GM12878 (cell line): ENCODE measurements at regions not wholly inside any gene's neighbourhood (a gene's known extent, or its start where the extent isn't known, plus 50 kb on each side); places are given as distances from the start of the nearest gene placed in this dataset.

Experiments
- ATAC-seq: fragments of 200-7000 bp; cut with Tn5 transposase; 3 replicates; pipeline ENCODE4 v1.9.1; 2020; ENCODE audit warnings: mild to moderate bottlenecking, moderate library complexity
- BruUV-seq: library from RNA; stranded (reverse); fragments of 400-500 nt; replicated peaks from 2 replicates; lab custom pipeline; 2021; lab: Mats Ljungman, UMichigan
- CTCF ChIA-PET: fragments of 300-600 bp; sonication (Branson Sonifier 250); formaldehyde crosslinking; extraction: SDS; loops from one replicate; lab custom pipeline; 2021; ENCODE audit warnings: inconsistent platforms; lab: Yijun Ruan, JAX
- POLR2A ChIA-PET: fragments of 350-600 bp; formaldehyde crosslinking; extraction: SDS; loops from one replicate; lab custom pipeline; 2021; ENCODE audit warnings: inconsistent platforms; lab: Charles Lee
- RAD21 ChIA-PET: fragments of 300-600 bp; sonication (Branson Sonifier 250); formaldehyde crosslinking; loops from one replicate; lab custom pipeline; 2023; ENCODE audit warnings: antibody characterized with exemption; ENCODE audit not compliant: unreplicated experiment; lab: Charles Lee
- SMC1A ChIA-PET: fragments of 300-600 bp; sonication (Branson Sonifier 250); formaldehyde crosslinking; loops from one replicate; lab custom pipeline; 2023; ENCODE audit not compliant: unreplicated experiment, uncharacterized antibody; lab: Charles Lee
- DNase-seq: peaks from one replicate; pipeline ENCODE4 v3.0.0-alpha.2; 2011; ENCODE audit warnings: low read depth, low spot score
- FAIRE-seq: peaks from 3 replicates; lab custom pipeline; 2011; peaks lifted over from hg19 to GRCh38; lab: Jason Lieb, UNC
- H2AFZ ChIP-seq: 2 replicates; pipeline ENCODE4 v1.6.0; 2011; ENCODE audit warnings: low read depth, low read length, control low read depth; ENCODE audit not compliant: control insufficient read depth
- H3K27ac ChIP-seq: 2 replicates; pipeline ENCODE4 v1.5.1; 2011; ENCODE audit warnings: control low read depth; ENCODE audit not compliant: control insufficient read depth, insufficient read depth
- H3K27me3 ChIP-seq, 2 experiments: replicated peaks in 1 of 2; 2 replicates each; pipeline versions ENCODE4 v1.6.0 to v1.6.1; 2011; ENCODE audit warnings: low read length in 1 of 2; ENCODE audit not compliant: control insufficient read depth in 2 of 2, insufficient read depth in 2 of 2
- H3K36me3 ChIP-seq, 2 experiments: 2 replicates each; pipeline ENCODE4 v1.5.1; 2011; ENCODE audit warnings: low read length in 1 of 2; ENCODE audit not compliant: control insufficient read depth in 2 of 2, insufficient read depth in 2 of 2
- H3K4me1 ChIP-seq: 2 replicates; pipeline ENCODE4 v1.6.1; 2011; ENCODE audit warnings: mild to moderate bottlenecking, low read length, moderate library complexity, mixed read lengths; ENCODE audit not compliant: control insufficient read depth, insufficient read depth
- H3K4me2 ChIP-seq: 2 replicates; pipeline ENCODE4 v1.6.0; 2011; ENCODE audit warnings: control low read depth; ENCODE audit not compliant: control insufficient read depth, insufficient read depth
- H3K4me3 ChIP-seq: fragments of 200-600 bp; sonication (generic); 2 replicates; pipeline ENCODE4 v1.5.1; 2016
- H3K79me2 ChIP-seq: 2 replicates; pipeline ENCODE4 v1.6.0; 2011; ENCODE audit warnings: low read length; ENCODE audit not compliant: control insufficient read depth, insufficient read depth
- H3K9ac ChIP-seq: 2 replicates; pipeline ENCODE4 v1.8.0; 2011; ENCODE audit warnings: low read length, control low read depth, mixed read lengths; ENCODE audit not compliant: control insufficient read depth, insufficient read depth
- H3K9me3 ChIP-seq: replicated peaks from 3 replicates; pipeline ENCODE4 v1.5.1; 2011; ENCODE audit warnings: mild to moderate bottlenecking, low read length; ENCODE audit not compliant: control insufficient read depth, insufficient read depth
- H4K20me1 ChIP-seq: 2 replicates; pipeline ENCODE4 v1.6.0; 2011; ENCODE audit not compliant: control insufficient read depth, insufficient read depth
- JUND ChIP-seq: IDR thresholded peaks from 2 replicates; pipeline ENCODE4 v1.6.1; 2012; ENCODE audit warnings: low read depth, mild to moderate bottlenecking, low read length, improper control_type of control experiment, moderate library complexity
- RUNX3 ChIP-seq: IDR thresholded peaks from 2 replicates; pipeline ENCODE4 v1.6.1; 2012; ENCODE audit warnings: low read length, inconsistent platforms
- SREBF1 ChIP-seq: IDR thresholded peaks from 2 replicates; pipeline ENCODE4 v1.6.1; 2012; ENCODE audit warnings: mild to moderate bottlenecking, low read length
- ZNF384 ChIP-seq: IDR thresholded peaks from 2 replicates; pipeline ENCODE4 v1.6.1; 2012; ENCODE audit warnings: low read depth, mild to moderate bottlenecking, low read length, improper control_type of control experiment, borderline replicate concordance
- WGBS: methylation state at CpG from one replicate; pipeline ENCODE4 v1.1.6; 2016; ENCODE audit warnings: low lambda C conversion rate; ENCODE audit not compliant: insufficient replicate concordance, insufficient coverage; ENCODE audit errors: missing lambda C conversion rate; 5-methylcytosine and 5-hydroxymethylcytosine counted together
- in situ Hi-C: fragments of 300-500 bp; cut with MboI; formaldehyde crosslinking; loops from 9 replicates; pipeline ENCODE4 v1.14.3; 2018; ENCODE audit warnings: mixed read lengths
- intact Hi-C: fragments of 100-400 bp; cut with micrococcal nuclease; formaldehyde crosslinking; loops from one replicate; pipeline ENCODE4 v1.14.2; 2022; ENCODE audit not compliant: unreplicated experiment
- TF ChIP-seq, protein P1 (sequence below): fragments of 450-650 bp; formaldehyde crosslinking; IDR thresholded peaks from 2 replicates; pipeline ENCODE4 v1.4.0; 2020; ENCODE audit warnings: mild to moderate bottlenecking, moderate library complexity
- TF ChIP-seq, protein P2 (sequence below): fragments of 450-650 bp; formaldehyde crosslinking; IDR thresholded peaks from 2 replicates; pipeline ENCODE4 v1.5.0; 2022; ENCODE audit warnings: mild to moderate bottlenecking, missing genetic modification characterization
- TF ChIP-seq, protein P3 (sequence below): fragments of 150-350 bp; IDR thresholded peaks from 2 replicates; pipeline ENCODE4 v1.6.1; 2014; ENCODE audit warnings: mild to moderate bottlenecking, low read depth, low read length
- TF ChIP-seq, protein P4 (sequence below): fragments of 450-650 bp; IDR thresholded peaks from 2 replicates; pipeline ENCODE4 v1.6.1; 2018; ENCODE audit warnings: mild to moderate bottlenecking, low read depth, moderate library complexity; ENCODE audit not compliant: partially characterized antibody

DNA sequence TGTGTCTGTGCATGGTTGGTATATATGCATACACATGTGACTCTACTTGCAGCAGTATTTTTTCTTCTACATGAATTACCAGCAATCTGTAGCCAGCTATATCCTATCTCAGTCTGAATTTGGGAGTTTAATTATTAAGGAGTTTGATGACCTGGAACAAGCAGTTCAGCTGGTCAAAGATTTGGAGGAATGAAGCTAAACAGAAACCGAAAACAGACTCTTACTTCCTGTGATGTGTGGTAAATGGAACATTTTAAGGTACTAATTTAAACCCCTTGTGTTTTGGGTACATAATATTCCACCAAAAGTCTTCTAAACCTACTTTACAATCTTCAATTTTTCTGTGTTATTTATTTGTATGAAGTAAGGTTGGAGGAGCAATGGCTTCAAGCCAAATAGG lies 124.4 kb upstream of the PGR start:
- H3K27ac ChIP-seq = no peak overlapping the region
- H3K4me1 ChIP-seq = no peaks in the 10 kb centered on the region
- no peak overlapping the region for H2AFZ ChIP-seq
- H3K4me2 ChIP-seq = no peak overlapping the region
- ChIA-PET RAD21 (no interaction called here), POLR2A (no interaction called here), SMC1A (interaction anchor here (0.9 kb wide), 1 partner anchor 11 kb away, joined by 3 read pairs; no protein-coding TSS in a partner anchor), CTCF (no interaction called here)
- no peak for FAIRE-seq
- in situ Hi-C loops = no loop called here
- H3K9me3 ChIP-seq = no peaks in the 10 kb centered on the region
- H3K36me3 ChIP-seq = no peaks in the 10 kb centered on the region
- ATAC-seq = no peak
- no peaks in the 10 kb centered on the region for H4K20me1 ChIP-seq
- BruUV-seq = no TSS peak
- no peak overlapping the region for H3K9ac ChIP-seq
- H3K27me3 ChIP-seq = no peaks in the 10 kb centered on the region
- DNase-seq = no peak
- 6% methylated on average over 1 of the region's 1 CpG for WGBS
- intact Hi-C loops = no loop called here
- TF ChIP-seq, protein P1, sequence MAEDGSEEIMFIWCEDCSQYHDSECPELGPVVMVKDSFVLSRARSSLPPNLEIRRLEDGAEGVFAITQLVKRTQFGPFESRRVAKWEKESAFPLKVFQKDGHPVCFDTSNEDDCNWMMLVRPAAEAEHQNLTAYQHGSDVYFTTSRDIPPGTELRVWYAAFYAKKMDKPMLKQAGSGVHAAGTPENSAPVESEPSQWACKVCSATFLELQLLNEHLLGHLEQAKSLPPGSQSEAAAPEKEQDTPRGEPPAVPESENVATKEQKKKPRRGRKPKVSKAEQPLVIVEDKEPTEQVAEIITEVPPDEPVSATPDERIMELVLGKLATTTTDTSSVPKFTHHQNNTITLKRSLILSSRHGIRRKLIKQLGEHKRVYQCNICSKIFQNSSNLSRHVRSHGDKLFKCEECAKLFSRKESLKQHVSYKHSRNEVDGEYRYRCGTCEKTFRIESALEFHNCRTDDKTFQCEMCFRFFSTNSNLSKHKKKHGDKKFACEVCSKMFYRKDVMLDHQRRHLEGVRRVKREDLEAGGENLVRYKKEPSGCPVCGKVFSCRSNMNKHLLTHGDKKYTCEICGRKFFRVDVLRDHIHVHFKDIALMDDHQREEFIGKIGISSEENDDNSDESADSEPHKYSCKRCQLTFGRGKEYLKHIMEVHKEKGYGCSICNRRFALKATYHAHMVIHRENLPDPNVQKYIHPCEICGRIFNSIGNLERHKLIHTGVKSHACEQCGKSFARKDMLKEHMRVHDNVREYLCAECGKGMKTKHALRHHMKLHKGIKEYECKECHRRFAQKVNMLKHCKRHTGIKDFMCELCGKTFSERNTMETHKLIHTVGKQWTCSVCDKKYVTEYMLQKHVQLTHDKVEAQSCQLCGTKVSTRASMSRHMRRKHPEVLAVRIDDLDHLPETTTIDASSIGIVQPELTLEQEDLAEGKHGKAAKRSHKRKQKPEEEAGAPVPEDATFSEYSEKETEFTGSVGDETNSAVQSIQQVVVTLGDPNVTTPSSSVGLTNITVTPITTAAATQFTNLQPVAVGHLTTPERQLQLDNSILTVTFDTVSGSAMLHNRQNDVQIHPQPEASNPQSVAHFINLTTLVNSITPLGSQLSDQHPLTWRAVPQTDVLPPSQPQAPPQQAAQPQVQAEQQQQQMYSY (CRISPR knock-in tag) = no peak
- no peak for TF ChIP-seq RUNX3
- TF ChIP-seq SREBF1 = no peak
- TF ChIP-seq, protein P2, sequence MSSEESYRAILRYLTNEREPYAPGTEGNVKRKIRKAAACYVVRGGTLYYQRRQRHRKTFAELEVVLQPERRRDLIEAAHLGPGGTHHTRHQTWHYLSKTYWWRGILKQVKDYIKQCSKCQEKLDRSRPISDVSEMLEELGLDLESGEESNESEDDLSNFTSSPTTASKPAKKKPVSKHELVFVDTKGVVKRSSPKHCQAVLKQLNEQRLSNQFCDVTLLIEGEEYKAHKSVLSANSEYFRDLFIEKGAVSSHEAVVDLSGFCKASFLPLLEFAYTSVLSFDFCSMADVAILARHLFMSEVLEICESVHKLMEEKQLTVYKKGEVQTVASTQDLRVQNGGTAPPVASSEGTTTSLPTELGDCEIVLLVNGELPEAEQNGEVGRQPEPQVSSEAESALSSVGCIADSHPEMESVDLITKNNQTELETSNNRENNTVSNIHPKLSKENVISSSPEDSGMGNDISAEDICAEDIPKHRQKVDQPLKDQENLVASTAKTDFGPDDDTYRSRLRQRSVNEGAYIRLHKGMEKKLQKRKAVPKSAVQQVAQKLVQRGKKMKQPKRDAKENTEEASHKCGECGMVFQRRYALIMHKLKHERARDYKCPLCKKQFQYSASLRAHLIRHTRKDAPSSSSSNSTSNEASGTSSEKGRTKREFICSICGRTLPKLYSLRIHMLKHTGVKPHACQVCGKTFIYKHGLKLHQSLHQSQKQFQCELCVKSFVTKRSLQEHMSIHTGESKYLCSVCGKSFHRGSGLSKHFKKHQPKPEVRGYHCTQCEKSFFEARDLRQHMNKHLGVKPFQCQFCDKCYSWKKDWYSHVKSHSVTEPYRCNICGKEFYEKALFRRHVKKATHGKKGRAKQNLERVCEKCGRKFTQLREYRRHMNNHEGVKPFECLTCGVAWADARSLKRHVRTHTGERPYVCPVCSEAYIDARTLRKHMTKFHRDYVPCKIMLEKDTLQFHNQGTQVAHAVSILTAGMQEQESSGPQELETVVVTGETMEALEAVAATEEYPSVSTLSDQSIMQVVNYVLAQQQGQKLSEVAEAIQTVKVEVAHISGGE (CRISPR knock-in tag) = no peak
- TF ChIP-seq ZNF384 = no peak
- no peak for TF ChIP-seq JUND
- TF ChIP-seq, protein P3, sequence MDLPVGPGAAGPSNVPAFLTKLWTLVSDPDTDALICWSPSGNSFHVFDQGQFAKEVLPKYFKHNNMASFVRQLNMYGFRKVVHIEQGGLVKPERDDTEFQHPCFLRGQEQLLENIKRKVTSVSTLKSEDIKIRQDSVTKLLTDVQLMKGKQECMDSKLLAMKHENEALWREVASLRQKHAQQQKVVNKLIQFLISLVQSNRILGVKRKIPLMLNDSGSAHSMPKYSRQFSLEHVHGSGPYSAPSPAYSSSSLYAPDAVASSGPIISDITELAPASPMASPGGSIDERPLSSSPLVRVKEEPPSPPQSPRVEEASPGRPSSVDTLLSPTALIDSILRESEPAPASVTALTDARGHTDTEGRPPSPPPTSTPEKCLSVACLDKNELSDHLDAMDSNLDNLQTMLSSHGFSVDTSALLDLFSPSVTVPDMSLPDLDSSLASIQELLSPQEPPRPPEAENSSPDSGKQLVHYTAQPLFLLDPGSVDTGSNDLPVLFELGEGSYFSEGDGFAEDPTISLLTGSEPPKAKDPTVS = no peak
- TF ChIP-seq, protein P4, sequence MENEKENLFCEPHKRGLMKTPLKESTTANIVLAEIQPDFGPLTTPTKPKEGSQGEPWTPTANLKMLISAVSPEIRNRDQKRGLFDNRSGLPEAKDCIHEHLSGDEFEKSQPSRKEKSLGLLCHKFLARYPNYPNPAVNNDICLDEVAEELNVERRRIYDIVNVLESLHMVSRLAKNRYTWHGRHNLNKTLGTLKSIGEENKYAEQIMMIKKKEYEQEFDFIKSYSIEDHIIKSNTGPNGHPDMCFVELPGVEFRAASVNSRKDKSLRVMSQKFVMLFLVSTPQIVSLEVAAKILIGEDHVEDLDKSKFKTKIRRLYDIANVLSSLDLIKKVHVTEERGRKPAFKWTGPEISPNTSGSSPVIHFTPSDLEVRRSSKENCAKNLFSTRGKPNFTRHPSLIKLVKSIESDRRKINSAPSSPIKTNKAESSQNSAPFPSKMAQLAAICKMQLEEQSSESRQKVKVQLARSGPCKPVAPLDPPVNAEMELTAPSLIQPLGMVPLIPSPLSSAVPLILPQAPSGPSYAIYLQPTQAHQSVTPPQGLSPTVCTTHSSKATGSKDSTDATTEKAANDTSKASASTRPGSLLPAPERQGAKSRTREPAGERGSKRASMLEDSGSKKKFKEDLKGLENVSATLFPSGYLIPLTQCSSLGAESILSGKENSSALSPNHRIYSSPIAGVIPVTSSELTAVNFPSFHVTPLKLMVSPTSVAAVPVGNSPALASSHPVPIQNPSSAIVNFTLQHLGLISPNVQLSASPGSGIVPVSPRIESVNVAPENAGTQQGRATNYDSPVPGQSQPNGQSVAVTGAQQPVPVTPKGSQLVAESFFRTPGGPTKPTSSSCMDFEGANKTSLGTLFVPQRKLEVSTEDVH = no peak
- no peak overlapping the region for H3K4me3 ChIP-seq
- no peaks in the 10 kb centered on the region for H3K79me2 ChIP-seq
